Lower leg skin (tissue), 4 donors: ENCODE measurements at regions not wholly inside any gene's neighbourhood (a gene's known extent, or its start where the extent isn't known, plus 50 kb on each side); places are given as distances from the start of the nearest gene placed in this dataset.
"Not testable (repeated sequence)": the region's sequence is repeated elsewhere in the genome, so short reads cannot be mapped to it uniquely, and the experiment has no call there.

Experiments
- DNase-seq, 2 donors: peaks; one replicate each; pipeline ENCODE4 v3.0.0-alpha.2; 2019; ENCODE audit warnings: low spot score in 2 of 2
- H3K4me3 ChIP-seq: fragments of 200-600 bp; sonication (generic); 2 replicates; pipeline ENCODE4 v1.5.1; 2017; ENCODE audit warnings: mild to moderate bottlenecking, low read depth; ENCODE audit not compliant: poor library complexity, severe bottlenecking
- POLR2A ChIP-seq, 2 donors: fragments of 450-650 bp; IDR thresholded peaks; one replicate each; pipeline ENCODE4 v1.6.1; 2016 to 2017; ENCODE audit warnings: antibody characterized with exemption in 2 of 2, mild to moderate bottlenecking in 1 of 2, moderate library complexity in 1 of 2
- WGBS, 2 donors: methylation state at CpG; one replicate each; pipeline ENCODE4 v1.1.5; 2018; 5-methylcytosine and 5-hydroxymethylcytosine counted together
- intact Hi-C: fragments of 100-400 bp; cut with DNase I; formaldehyde crosslinking; loops from one replicate; pipeline ENCODE4 v1.15.0; 2023; ENCODE audit warnings: low total_unique reads
- TF ChIP-seq, protein P1 (sequence below), 3 donors: fragments of 450-650 bp; IDR thresholded peaks; one replicate each; pipeline ENCODE4 v1.5.1; 2016; ENCODE audit warnings: antibody characterized with exemption in 3 of 3, mild to moderate bottlenecking in 3 of 3, moderate library complexity in 2 of 3

DNA sequence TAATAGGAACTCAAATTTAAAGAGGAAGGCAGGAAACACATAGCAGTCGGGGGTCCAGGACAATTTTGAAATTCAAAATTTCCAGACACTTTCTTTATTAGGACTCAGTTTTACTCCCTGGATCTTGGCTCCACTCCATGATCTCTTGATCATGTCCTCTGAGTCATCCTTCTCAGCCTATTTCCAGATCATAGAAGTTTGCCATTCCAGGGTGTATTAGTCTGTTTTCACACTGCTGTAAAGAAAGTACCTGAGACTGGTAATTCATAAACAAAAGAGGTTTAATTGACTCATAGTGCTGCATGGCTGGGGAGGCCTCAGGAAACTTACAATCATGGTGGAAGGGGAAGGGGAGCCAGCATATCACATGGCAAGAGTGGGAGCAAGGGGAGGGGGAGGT, 564.7 kb upstream of the ACTRT1 start:
- no peak overlapping the region for H3K4me3 ChIP-seq
- DNase-seq: no peak
- no peak for TF ChIP-seq POLR2A (IDR thresholded peaks at IDR 0.05)
- TF ChIP-seq, protein P1, sequence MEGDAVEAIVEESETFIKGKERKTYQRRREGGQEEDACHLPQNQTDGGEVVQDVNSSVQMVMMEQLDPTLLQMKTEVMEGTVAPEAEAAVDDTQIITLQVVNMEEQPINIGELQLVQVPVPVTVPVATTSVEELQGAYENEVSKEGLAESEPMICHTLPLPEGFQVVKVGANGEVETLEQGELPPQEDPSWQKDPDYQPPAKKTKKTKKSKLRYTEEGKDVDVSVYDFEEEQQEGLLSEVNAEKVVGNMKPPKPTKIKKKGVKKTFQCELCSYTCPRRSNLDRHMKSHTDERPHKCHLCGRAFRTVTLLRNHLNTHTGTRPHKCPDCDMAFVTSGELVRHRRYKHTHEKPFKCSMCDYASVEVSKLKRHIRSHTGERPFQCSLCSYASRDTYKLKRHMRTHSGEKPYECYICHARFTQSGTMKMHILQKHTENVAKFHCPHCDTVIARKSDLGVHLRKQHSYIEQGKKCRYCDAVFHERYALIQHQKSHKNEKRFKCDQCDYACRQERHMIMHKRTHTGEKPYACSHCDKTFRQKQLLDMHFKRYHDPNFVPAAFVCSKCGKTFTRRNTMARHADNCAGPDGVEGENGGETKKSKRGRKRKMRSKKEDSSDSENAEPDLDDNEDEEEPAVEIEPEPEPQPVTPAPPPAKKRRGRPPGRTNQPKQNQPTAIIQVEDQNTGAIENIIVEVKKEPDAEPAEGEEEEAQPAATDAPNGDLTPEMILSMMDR (IDR thresholded peaks at IDR 0.05): no peak
- WGBS, 2 donors: 67 to 80% methylated on average over 1 of the region's 1 CpG
- intact Hi-C loops: no loop called here

DNA sequence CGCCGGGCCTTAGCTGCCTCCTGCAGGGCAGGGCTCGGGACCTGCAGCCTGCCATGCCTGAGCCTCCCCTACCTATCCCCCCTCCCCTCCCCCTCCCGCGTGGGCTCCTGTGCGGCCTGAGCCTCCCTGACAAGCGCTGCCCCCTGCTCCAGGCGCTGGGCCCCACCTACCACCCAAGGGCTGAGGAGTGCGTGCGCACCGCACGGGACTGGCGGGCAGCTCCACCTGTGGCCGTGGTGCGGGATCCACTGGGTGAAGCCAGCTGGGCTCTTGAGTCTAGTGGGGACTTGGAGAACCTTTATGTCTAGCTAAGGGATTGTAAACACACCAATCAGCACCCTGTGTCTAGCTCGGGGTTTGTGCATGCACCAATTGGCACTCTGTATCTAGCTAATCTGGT, 554.6 kb upstream of the ACTRT1 start:
- WGBS, 2 donors: 80 to 100% methylated on average over 3 to 13 of the region's 16 CpGs
- DNase-seq, H3K4me3 ChIP-seq, intact Hi-C loops: not testable (repeated sequence)

DNA sequence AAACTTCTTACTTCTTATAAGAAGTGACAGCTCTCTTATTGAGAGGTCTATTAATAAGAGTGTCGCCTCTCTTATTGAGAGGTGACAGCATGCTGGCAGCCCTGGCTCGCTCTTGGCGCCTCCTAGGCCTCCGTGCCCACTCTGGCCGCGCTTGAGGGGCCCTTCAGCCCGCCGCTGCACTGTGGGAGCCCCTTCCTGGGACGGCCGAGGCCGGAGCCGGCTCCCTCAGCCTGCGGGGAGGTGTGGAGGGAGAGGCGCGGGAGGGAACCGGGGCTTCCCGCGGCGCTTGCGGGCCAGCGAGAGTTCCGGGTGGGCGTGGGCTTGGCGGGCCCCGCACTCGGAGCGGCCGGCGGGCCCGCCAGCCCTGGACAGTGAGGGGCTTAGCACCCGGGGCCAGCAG, 554.2 kb upstream of the ACTRT1 start:
- DNase-seq, intact Hi-C loops, H3K4me3 ChIP-seq: not testable (repeated sequence)
- WGBS, 2 donors: 72 to 82% methylated on average over 11 to 29 of the region's 31 CpGs

DNA sequence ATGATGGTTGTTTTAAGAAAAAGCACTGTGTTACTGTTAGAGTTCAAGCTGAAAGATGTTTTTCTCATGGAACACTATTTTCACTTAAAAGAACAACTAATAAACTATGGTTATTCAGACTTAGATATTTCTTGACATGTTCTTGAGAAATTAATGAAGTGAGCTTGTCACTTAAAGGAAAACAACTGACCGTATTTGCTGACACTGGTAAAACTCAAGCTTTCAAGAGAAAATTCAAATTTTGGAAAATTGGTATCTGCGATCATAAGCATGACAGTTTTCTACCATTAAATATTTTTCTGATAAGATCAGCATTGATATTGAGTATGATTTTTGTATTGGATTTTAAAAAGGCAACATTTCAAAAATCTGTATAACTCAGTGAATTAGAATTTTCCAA, 549.5 kb upstream of the ACTRT1 start:
- WGBS, 2 donors: 75 to 89% methylated on average over 2 of the region's 2 CpGs
- TF ChIP-seq POLR2A (IDR thresholded peaks at IDR 0.05): no peak
- TF ChIP-seq, protein P1 (IDR thresholded peaks at IDR 0.05): no peak
- DNase-seq: no peak
- intact Hi-C loops: no loop called here
- no peak overlapping the region for H3K4me3 ChIP-seq

DNA sequence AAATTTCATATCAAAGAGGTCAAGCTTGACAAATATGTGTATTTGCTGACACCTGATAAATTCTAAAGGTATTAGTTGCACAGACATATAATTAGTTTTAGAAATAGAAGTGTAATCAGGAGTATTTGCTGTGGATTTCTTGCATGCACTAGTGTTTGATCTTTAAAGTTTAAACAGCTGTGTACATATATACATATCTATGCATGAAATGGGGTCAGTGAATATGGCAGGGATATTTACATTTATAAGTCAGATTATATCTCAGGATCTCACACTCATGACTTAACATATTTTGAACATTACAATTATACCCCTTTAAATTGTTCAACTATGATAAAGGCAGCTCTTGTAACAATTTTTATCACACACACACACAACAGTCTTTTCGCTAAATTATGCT, 547.4 kb upstream of the ACTRT1 start:
- intact Hi-C loops: no loop called here
- 50 to 51% methylated on average over 1 of the region's 1 CpG for WGBS, 2 donors
- TF ChIP-seq, protein P1 (IDR thresholded peaks at IDR 0.05): no peak
- TF ChIP-seq POLR2A (IDR thresholded peaks at IDR 0.05): no peak

DNA sequence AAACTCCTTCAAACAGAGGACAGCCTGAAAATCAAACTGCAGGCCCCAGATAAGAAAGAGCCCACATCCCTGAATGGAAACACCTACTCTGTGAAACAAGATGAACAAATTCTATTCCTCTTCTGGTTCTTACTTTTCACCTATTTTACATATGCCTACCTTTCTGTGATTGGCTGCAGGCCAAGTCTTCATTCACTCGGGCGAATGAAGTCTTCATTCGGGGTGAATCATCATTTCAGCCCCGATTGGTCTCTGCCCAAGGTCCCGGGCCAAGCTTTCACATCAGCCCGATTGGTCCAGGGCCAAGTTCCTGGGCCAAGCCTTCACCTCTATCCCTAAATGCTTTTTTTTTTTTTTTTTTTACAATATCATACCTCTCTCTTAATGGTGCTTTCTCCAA, 529.8 kb upstream of the ACTRT1 start:
- WGBS, 2 donors: 59 to 62% methylated on average over 6 of the region's 6 CpGs
- H3K4me3 ChIP-seq: no peak overlapping the region
- TF ChIP-seq, protein P1 (IDR thresholded peaks at IDR 0.05): no peak
- no peak for TF ChIP-seq POLR2A (IDR thresholded peaks at IDR 0.05)
- intact Hi-C loops: no loop called here
- DNase-seq: no peak

More for the DNA sequence above, 547.4 kb upstream of the ACTRT1 start:
- no peak for DNase-seq
- no peak overlapping the region for H3K4me3 ChIP-seq

DNA sequence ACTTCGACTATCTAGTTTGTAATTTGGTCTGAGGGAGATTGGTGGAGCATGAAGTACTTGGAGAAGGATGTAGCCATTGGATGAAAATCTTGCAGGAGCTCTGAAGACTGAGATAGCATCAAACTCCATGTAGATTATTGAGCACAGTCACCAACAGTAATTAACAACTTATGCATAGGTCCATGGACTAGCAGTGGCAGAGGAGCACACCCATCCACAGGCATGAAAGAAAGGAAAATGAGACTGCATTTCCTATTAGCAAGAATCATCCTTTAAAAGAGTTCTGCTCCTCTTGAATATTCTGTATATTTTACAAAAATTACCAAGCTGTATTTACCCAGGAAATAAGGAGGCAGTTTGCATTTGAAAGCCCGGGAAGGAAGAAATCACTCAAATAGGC, 529.4 kb upstream of the ACTRT1 start:
- WGBS, 2 donors: 67 to 89% methylated on average over 2 of the region's 2 CpGs
- no peak for DNase-seq
- intact Hi-C loops: no loop called here
- TF ChIP-seq, protein P1 (IDR thresholded peaks at IDR 0.05): no peak
- TF ChIP-seq POLR2A (IDR thresholded peaks at IDR 0.05): no peak
- H3K4me3 ChIP-seq: no peak overlapping the region
